ENCODE measurements at regions not wholly inside any gene's neighbourhood (a gene's known extent, or its start where the extent isn't known, plus 50 kb on each side); places are given as distances from the start of the nearest gene placed in this dataset.
"Not testable (repeated sequence)": the region's sequence is repeated elsewhere in the genome, so short reads cannot be mapped to it uniquely, and the experiment has no call there.

- POLR2A ChIA-PET; H3K9me3 Mint-ChIP-seq (ENCODE audit: unreplicated experiment); H3K9me3 ChIP-seq; DNase-seq; H3K4me1 ChIP-seq; H3K4me3 ChIP-seq (ENCODE audit: low read depth, low read length); H3K27me3 Mint-ChIP-seq (ENCODE audit: insufficient read depth, unreplicated experiment); H3K36me3 ChIP-seq (ENCODE audit: control insufficient read depth, insufficient read depth, low read length); H3K27me3 ChIP-seq (replicated peaks; ENCODE audit: control insufficient read depth, insufficient read depth, low read length); BruUV-seq (replicated peaks); H3K27ac Mint-ChIP-seq (ENCODE audit: unreplicated experiment); H3K36me3 Mint-ChIP-seq (ENCODE audit: insufficient read depth, unreplicated experiment); CTCF ChIA-PET; H3K4me3 Mint-ChIP-seq (ENCODE audit: unreplicated experiment); H3K4me1 Mint-ChIP-seq (ENCODE audit: low read depth, unreplicated experiment); intact Hi-C loops (cut with micrococcal nuclease; ENCODE audit: unreplicated experiment): not testable (repeated sequence)
These were observed 111.9 kb upstream of the RRN3 start for GRCh38 chr16:15205939-15206338.

DNA sequence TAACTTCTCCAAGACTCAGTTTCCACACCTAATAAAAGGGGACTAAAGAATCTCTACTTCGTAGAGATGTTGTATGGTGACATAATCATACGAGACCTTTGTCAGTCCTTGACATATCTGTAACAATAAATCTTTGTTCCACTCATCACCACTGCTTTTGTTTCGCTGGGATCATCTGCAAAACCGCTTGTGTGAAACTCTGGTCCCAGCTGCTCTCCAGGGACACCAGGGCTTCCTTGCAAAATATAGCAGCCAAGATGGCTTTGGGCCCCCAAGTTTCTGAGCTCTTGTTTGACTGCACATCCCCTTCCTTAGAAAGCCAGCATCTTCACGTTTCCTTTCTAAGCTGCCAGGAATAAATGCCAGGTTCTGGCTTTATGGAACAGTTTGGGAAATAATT lies 110.5 kb upstream of the RRN3 start:
- CTCF ChIA-PET; intact Hi-C loops (cut with micrococcal nuclease; ENCODE audit: unreplicated experiment): not testable (repeated sequence)

GRCh38 chr16:15192813-15193212 lies 98.7 kb upstream of the RRN3 start:
- H3K27ac Mint-ChIP-seq (ENCODE audit: unreplicated experiment); BruUV-seq (replicated peaks); H3K9me3 Mint-ChIP-seq (ENCODE audit: unreplicated experiment); H3K36me3 Mint-ChIP-seq (ENCODE audit: insufficient read depth, unreplicated experiment); H3K4me1 ChIP-seq; CTCF ChIA-PET; H3K4me3 ChIP-seq (ENCODE audit: low read depth, low read length); H3K4me1 Mint-ChIP-seq (ENCODE audit: low read depth, unreplicated experiment); POLR2A ChIA-PET; DNase-seq; H3K27me3 ChIP-seq (replicated peaks; ENCODE audit: control insufficient read depth, insufficient read depth, low read length); H3K27me3 Mint-ChIP-seq (ENCODE audit: insufficient read depth, unreplicated experiment); intact Hi-C loops (cut with micrococcal nuclease; ENCODE audit: unreplicated experiment); H3K36me3 ChIP-seq (ENCODE audit: control insufficient read depth, insufficient read depth, low read length); H3K4me3 Mint-ChIP-seq (ENCODE audit: unreplicated experiment); H3K9me3 ChIP-seq: not testable (repeated sequence)

More for the DNA sequence above, 110.5 kb upstream of the RRN3 start:
- H3K36me3 ChIP-seq (ENCODE audit: control insufficient read depth, insufficient read depth, low read length); H3K27ac Mint-ChIP-seq (ENCODE audit: unreplicated experiment); H3K4me1 ChIP-seq; H3K27me3 Mint-ChIP-seq (ENCODE audit: insufficient read depth, unreplicated experiment); H3K4me3 ChIP-seq (ENCODE audit: low read depth, low read length); H3K9me3 Mint-ChIP-seq (ENCODE audit: unreplicated experiment); H3K4me1 Mint-ChIP-seq (ENCODE audit: low read depth, unreplicated experiment); DNase-seq; H3K27me3 ChIP-seq (replicated peaks; ENCODE audit: control insufficient read depth, insufficient read depth, low read length); BruUV-seq (replicated peaks); H3K9me3 ChIP-seq; H3K4me3 Mint-ChIP-seq (ENCODE audit: unreplicated experiment); POLR2A ChIA-PET; H3K36me3 Mint-ChIP-seq (ENCODE audit: insufficient read depth, unreplicated experiment): not testable (repeated sequence)

GRCh38 chr16:15192197-15192596 lies 98.1 kb upstream of the RRN3 start:
- H3K4me1 ChIP-seq; H3K9me3 ChIP-seq; H3K4me3 Mint-ChIP-seq (ENCODE audit: unreplicated experiment); H3K36me3 Mint-ChIP-seq (ENCODE audit: insufficient read depth, unreplicated experiment); CTCF ChIA-PET; POLR2A ChIA-PET; H3K4me3 ChIP-seq (ENCODE audit: low read depth, low read length); H3K27me3 ChIP-seq (replicated peaks; ENCODE audit: control insufficient read depth, insufficient read depth, low read length); H3K9me3 Mint-ChIP-seq (ENCODE audit: unreplicated experiment); H3K36me3 ChIP-seq (ENCODE audit: control insufficient read depth, insufficient read depth, low read length); DNase-seq; H3K4me1 Mint-ChIP-seq (ENCODE audit: low read depth, unreplicated experiment); H3K27me3 Mint-ChIP-seq (ENCODE audit: insufficient read depth, unreplicated experiment); intact Hi-C loops (cut with micrococcal nuclease; ENCODE audit: unreplicated experiment); BruUV-seq (replicated peaks); H3K27ac Mint-ChIP-seq (ENCODE audit: unreplicated experiment): not testable (repeated sequence)

DNA sequence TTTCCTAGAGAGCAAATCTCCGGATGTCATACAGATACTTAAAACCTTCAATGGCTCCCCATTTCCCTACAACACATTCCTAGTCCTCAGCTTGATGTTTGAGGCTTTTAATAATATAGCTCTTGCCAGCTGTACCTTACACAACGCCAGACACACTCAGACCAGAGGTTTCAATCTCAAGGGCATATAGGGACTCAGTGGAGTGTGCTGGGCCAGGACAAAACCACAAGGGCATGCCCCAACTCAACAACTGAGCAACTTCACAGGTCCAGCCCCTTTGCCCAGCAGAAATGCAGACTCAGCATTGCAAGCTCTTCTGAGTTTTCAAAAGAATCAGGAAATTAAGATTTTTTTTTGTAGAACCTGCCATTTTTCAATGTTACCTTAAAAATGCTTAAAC lies 95.4 kb upstream of the RRN3 start:
- H3K36me3 ChIP-seq (ENCODE audit: control insufficient read depth, insufficient read depth, low read length); intact Hi-C loops (cut with micrococcal nuclease; ENCODE audit: unreplicated experiment); H3K27me3 ChIP-seq (replicated peaks; ENCODE audit: control insufficient read depth, insufficient read depth, low read length); DNase-seq; H3K4me1 ChIP-seq; H3K4me1 Mint-ChIP-seq (ENCODE audit: low read depth, unreplicated experiment); H3K27ac Mint-ChIP-seq (ENCODE audit: unreplicated experiment); H3K27me3 Mint-ChIP-seq (ENCODE audit: insufficient read depth, unreplicated experiment); H3K4me3 ChIP-seq (ENCODE audit: low read depth, low read length); H3K4me3 Mint-ChIP-seq (ENCODE audit: unreplicated experiment); H3K9me3 Mint-ChIP-seq (ENCODE audit: unreplicated experiment); CTCF ChIA-PET; POLR2A ChIA-PET; H3K9me3 ChIP-seq; H3K36me3 Mint-ChIP-seq (ENCODE audit: insufficient read depth, unreplicated experiment); BruUV-seq (replicated peaks): not testable (repeated sequence)
